B cell (primary cell): ENCODE measurements at regions not wholly inside any gene's neighbourhood (a gene's known extent, or its start where the extent isn't known, plus 50 kb on each side); places are given as distances from the start of the nearest gene placed in this dataset.

Experiments
- EZH2 ChIP-seq: IDR thresholded peaks from 2 replicates; pipeline ENCODE4 v1.6.1; 2012; ENCODE audit warnings: borderline replicate concordance, low read depth, mild to moderate bottlenecking, moderate library complexity, low read length; ENCODE audit not compliant: insufficient read depth, poor library complexity, severe bottlenecking
- TF ChIP-seq, protein P1 (sequence below): fragments of 200-600 bp; IDR thresholded peaks from one replicate; pipeline ENCODE4 v1.8.0; 2022; ENCODE audit warnings: antibody characterized with exemption, mild to moderate bottlenecking

DNA sequence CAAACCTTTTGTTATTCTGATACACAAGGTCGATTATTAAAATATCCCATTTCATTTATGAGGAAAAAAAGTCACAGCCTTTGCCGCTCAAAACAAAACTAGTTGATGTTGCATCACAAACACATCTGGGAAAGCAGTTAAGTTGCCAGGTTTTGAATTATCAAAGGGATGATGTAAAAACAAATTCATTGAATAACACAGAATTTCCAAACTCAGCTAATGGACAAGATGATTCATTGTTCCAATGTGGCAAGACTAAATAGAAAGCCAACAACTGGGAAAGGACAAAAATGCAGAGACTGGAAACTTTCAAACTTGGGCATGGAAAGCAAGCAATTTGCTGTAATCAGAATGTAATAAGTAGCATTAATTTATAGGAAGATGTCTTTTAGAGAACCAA, 610.0 kb upstream of the ZNF385D start:
- TF ChIP-seq EZH2, result no peak
- TF ChIP-seq, protein P1, sequence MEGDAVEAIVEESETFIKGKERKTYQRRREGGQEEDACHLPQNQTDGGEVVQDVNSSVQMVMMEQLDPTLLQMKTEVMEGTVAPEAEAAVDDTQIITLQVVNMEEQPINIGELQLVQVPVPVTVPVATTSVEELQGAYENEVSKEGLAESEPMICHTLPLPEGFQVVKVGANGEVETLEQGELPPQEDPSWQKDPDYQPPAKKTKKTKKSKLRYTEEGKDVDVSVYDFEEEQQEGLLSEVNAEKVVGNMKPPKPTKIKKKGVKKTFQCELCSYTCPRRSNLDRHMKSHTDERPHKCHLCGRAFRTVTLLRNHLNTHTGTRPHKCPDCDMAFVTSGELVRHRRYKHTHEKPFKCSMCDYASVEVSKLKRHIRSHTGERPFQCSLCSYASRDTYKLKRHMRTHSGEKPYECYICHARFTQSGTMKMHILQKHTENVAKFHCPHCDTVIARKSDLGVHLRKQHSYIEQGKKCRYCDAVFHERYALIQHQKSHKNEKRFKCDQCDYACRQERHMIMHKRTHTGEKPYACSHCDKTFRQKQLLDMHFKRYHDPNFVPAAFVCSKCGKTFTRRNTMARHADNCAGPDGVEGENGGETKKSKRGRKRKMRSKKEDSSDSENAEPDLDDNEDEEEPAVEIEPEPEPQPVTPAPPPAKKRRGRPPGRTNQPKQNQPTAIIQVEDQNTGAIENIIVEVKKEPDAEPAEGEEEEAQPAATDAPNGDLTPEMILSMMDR, result no peak
